ENCODE measurements at regions not wholly inside any gene's neighbourhood (a gene's known extent, or its start where the extent isn't known, plus 50 kb on each side); places are given as distances from the start of the nearest gene placed in this dataset.
A peak's percentile ranks its signal among the peaks of the same experiment; 100 is the strongest.
"Not testable (repeated sequence)": the region's sequence is repeated elsewhere in the genome, so short reads cannot be mapped to it uniquely, and the experiment has no call there.

- H3K4me3 ChIP-seq (ENCODE audit: low read depth, low read length), result not testable (repeated sequence)
Measured at GRCh38 chr22:12541412-12542170, 2986.4 kb upstream of the OR11H1 start.

- not testable (repeated sequence) for H3K4me3 ChIP-seq (ENCODE audit: low read depth, low read length)
Measured at GRCh38 chr22:12553366-12553765, 2974.6 kb upstream of the OR11H1 start.

GRCh38 chr22:12554648-12555192 is 2973.3 kb upstream of the OR11H1 start:
- H3K4me3 ChIP-seq (ENCODE audit: low read depth, low read length), result not testable (repeated sequence)

DNA sequence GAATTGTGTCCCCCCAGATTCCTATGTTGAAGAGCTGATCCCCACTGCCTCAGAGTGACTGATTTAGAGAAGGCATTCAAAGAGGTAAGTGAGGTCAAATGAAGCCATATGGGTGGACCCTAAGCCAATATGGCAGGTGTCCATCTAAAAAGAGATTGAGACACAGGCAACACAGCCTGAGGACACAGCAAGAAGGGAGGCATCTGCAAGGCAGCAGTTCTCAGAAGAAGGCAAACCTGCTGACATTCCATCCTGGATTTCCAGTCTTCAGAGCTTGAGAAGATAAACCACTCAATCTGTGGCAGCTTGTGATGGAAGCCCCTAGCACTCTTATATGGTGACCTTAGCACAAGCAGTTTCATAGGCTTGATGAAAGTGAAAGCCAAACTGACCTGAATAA is 2956.5 kb upstream of the OR11H1 start:
- H3K4me3 ChIP-seq (ENCODE audit: low read depth, low read length), result not testable (repeated sequence)

- H3K4me3 ChIP-seq (ENCODE audit: low read depth, low read length), result not testable (repeated sequence)
Measured at GRCh38 chr22:12579655-12580054, 2948.3 kb upstream of the OR11H1 start.

GRCh38 chr22:12584457-12584856 is 2943.5 kb upstream of the OR11H1 start:
- H3K4me3 ChIP-seq (ENCODE audit: low read depth, low read length), result not testable (repeated sequence)

DNA sequence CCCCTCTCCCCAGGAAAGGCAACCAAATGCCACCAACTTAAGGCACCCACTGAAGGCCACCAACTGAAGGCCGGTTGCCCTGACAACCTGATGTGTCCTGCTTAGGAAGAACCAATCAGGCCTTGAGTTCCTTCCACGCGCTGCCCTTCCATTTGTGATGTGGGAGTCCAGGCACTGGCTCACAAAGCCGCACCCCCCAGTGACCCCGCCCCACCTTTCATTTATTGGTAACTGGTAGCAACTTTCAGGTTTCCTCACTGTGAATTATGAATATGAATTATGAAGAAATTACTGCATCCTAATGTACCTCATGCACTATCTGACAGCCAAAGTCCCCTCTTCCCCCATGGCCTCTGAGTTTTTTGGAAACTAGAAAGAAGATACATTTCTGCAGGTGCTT is 2943.1 kb upstream of the OR11H1 start:
- H3K4me3 ChIP-seq (ENCODE audit: low read depth, low read length), result not testable (repeated sequence)

DNA sequence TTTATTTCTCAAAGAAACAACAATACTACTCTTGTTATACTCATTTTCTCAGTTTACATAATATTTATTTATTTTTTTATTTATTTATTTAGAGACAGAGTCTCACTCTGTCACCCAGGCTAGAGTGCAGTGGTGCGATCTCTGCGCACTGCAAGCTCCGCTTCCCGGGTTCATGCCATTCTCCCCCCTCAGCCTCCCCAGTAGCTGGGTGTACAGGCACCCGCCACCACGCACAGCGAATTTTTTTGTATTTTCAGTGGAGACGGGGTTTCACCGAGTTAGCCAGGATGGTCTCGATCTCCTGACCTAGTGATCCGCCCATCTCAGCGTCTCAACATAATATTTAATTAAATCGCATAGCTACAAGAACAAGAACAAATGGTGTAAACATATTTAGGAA is 2932.3 kb upstream of the OR11H1 start:
- H3K4me3 ChIP-seq (ENCODE audit: low read depth, low read length), result not testable (repeated sequence)

- H3K4me3 ChIP-seq (ENCODE audit: low read depth, low read length), result not testable (repeated sequence)
Measured at GRCh38 chr22:12597778-12598177, 2930.2 kb upstream of the OR11H1 start.

DNA sequence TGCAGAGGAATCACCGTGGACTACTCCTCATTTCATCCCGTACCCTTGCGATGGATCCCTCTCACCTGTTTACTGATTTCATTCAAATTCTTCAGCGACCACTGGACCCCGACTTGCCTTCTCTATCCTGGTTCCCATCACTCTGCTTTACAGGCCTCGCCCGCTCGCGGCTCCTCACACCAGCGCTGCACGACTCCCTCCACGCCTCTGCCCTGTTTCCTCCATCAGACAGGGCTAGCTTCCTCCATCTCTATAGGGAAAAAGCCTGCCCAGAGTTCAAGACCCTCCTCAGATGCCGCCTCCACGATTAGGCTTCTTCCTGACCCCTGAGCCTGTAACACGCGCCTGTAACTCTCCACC is 2926.5 kb upstream of the OR11H1 start:
- not testable (repeated sequence) for H3K4me3 ChIP-seq (ENCODE audit: low read depth, low read length)

DNA sequence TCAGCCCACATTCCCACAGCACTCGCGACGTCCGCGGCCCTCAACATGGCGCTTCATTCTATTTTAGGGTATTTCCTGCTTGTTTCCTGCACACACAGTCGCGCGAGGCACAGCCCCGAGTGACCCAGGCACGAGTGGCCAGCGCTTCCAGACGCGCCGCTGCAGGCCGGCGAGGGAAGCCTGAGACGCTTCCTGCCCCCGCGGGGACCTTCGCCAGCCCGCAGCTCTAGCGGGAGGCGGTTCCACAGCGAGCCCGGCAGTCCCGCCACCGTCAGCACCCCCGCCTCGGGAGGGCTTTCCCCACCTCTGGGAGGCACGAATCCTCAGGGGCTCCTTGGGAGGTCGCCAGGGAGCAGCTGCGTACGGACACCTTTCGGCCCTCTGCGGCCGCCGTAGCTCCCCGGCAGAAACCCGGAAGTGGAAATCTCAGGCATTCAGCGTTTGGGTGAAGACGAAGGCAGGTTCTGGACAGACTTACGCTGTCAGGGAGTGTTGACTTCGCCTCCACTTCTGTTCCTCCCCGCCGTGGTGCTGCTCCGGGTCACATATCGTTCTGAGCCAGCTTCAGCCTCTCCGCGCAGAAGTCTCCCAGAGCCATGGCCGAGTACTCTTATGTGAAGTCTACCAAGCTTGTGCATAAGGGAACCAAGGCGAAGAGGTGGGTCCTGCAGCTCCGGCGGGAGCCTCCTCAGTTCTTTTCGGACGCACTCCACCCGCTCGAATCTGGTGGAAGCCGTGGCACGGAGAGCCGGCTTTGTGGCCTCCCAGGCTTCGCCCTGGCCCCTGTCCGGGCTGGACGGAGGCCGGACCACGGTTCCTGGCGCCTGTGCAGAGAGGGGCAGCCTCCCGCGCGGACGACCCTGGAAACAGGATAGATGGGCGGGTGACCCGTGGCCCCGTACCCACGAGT is 2925.9 kb upstream of the OR11H1 start:
- TF ChIP-seq, protein P1, sequence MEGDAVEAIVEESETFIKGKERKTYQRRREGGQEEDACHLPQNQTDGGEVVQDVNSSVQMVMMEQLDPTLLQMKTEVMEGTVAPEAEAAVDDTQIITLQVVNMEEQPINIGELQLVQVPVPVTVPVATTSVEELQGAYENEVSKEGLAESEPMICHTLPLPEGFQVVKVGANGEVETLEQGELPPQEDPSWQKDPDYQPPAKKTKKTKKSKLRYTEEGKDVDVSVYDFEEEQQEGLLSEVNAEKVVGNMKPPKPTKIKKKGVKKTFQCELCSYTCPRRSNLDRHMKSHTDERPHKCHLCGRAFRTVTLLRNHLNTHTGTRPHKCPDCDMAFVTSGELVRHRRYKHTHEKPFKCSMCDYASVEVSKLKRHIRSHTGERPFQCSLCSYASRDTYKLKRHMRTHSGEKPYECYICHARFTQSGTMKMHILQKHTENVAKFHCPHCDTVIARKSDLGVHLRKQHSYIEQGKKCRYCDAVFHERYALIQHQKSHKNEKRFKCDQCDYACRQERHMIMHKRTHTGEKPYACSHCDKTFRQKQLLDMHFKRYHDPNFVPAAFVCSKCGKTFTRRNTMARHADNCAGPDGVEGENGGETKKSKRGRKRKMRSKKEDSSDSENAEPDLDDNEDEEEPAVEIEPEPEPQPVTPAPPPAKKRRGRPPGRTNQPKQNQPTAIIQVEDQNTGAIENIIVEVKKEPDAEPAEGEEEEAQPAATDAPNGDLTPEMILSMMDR (IDR thresholded peaks at IDR 0.05; ENCODE audit: low read depth, low read length), result no peak
- H3K4me3 ChIP-seq (ENCODE audit: low read depth, low read length), result 0 out of 2 replicates have a peak overlapping the region, but pooled peaks have one; percentile 17

GRCh38 chr22:12603399-12603798 is 2924.6 kb upstream of the OR11H1 start:
- H3K4me3 ChIP-seq (ENCODE audit: low read depth, low read length), result not testable (repeated sequence)

- H3K4me3 ChIP-seq (ENCODE audit: low read depth, low read length), result not testable (repeated sequence)
Measured at GRCh38 chr22:12603833-12604232, 2924.2 kb upstream of the OR11H1 start.

GRCh38 chr22:12608454-12608853 is 2919.5 kb upstream of the OR11H1 start:
- not testable (repeated sequence) for H3K4me3 ChIP-seq (ENCODE audit: low read depth, low read length)

GRCh38 chr22:12613199-12613598 is 2914.8 kb upstream of the OR11H1 start:
- H3K4me3 ChIP-seq (ENCODE audit: low read depth, low read length), result no peak overlapping the region
- TF ChIP-seq, protein P1 (IDR thresholded peaks at IDR 0.05; ENCODE audit: low read depth, low read length), result no peak

DNA sequence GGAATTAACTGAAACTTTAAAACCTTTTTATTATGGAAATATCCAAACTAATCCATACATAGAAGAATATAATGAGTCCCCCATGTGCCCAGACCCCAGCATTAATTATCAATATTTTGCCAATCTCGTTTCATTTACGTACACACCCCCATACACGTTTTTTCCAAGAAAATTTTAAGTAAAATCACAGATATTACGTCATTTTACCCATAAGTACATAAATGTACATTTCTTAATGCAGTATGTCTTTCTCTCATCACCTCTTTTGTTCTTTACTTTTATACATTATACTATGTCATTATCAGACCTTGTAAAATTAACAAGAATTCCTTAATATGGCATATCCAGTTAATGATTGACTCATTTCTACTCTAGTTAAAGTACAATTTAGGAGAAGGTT is 2914.1 kb upstream of the OR11H1 start:
- not testable (repeated sequence) for H3K4me3 ChIP-seq (ENCODE audit: low read depth, low read length)

GRCh38 chr22:12626894-12627293 is 2901.1 kb upstream of the OR11H1 start:
- H3K4me3 ChIP-seq (ENCODE audit: low read depth, low read length), result not testable (repeated sequence)

- H3K4me3 ChIP-seq (ENCODE audit: low read depth, low read length), result not testable (repeated sequence)
Measured at GRCh38 chr22:12629815-12630214, 2898.2 kb upstream of the OR11H1 start.

Data from WI38 (cell line).